GM19395 (cell line): ENCODE measurements at regions not wholly inside any gene's neighbourhood (a gene's known extent, or its start where the extent isn't known, plus 50 kb on each side); places are given as distances from the start of the nearest gene placed in this dataset.

Experiments used
- ATAC-seq: cut with Tn5 transposase; IDR thresholded peaks from one replicate; pipeline ENCODE4 v1.9.1; 2021; ENCODE audit warnings: mild to moderate bottlenecking, moderate library complexity; ENCODE audit not compliant: unreplicated experiment

DNA sequence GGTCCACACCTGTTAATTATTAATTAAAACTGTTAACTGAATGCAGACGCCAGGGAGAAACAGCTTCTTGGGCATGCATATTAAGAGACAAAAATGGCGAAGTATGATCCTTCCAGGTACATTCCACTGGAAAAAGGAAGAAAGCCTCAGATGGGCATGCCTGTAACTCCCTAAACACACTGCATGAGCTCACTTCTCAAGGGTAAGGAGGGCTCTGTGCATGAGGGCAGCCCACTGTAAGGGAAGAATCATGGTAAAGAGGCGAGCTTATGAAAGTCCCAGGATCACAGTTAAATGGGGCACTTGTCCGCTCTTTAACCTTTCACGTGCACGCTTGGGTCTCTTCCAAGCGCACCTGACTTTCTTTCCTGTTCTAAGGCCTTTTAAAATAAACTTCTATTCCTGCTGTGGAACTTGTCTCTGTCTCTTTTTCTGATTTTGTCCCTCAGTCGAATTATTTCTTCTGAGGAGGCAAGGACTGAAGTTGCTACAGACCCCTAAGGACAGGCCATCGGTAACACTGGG is 321.7 kb downstream of the PPP1R2C start:
- no peak for ATAC-seq

GRCh38 chrX:42450228-42450627 is 327.7 kb downstream of the PPP1R2C start:
- no peak for ATAC-seq

DNA sequence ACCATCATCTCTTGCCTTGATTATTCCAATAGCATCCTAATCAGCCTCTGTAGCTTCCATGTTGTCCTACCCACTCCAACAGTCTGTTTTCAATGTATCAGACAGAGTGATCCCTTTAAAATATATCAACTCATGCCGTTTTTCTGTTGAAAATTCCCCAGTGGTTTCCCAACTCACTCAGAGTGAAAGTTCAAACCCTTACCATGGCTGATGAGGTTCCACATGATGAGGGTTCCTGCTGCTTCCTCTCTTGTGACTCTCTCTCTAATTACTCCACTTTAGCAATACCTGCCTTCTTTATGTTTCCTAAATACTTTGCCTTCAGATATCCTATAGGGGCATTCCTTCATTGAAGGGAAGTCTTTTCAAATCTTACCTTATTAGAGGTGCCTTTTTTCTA is 334.7 kb downstream of the PPP1R2C start:
- peak; percentile 32 for ATAC-seq

DNA sequence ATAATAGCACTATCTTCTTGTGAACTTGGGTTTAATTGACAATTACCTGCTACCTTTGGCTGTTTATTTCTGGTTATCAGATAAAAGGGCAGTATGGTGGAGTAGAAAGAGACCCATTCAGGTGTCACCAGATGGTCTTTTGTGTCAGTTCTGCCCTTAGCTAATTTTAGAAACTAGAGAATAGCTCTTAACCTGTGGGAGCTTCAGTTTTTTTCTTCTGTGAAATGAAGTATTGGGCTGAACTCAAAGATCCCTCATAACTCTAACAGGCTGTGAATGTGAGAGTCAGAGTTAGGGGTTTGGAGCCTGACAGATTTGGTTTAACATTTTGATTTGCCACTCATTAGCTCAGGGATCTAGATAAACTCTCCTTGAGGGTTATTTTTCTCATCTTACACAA is 335.2 kb downstream of the PPP1R2C start:
- peak; percentile 74 for ATAC-seq

DNA sequence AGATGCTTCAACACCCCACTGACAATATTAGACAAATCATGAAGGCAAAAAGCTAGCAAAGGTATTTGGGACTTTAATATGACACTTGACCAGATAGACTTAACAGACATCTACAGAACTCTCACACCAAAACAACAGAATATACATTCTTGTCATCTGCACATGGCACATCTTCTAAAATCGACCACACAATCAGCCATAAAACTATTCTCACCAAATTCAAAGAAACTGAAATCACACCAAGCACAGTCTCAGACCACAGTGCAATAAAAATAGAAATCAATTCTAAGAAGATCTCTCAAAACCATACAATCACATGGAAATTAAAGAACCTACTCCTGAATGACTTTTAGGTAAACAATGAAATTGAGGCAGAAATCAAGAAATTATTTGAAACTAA is 340.8 kb downstream of the PPP1R2C start:
- ATAC-seq = no peak

DNA sequence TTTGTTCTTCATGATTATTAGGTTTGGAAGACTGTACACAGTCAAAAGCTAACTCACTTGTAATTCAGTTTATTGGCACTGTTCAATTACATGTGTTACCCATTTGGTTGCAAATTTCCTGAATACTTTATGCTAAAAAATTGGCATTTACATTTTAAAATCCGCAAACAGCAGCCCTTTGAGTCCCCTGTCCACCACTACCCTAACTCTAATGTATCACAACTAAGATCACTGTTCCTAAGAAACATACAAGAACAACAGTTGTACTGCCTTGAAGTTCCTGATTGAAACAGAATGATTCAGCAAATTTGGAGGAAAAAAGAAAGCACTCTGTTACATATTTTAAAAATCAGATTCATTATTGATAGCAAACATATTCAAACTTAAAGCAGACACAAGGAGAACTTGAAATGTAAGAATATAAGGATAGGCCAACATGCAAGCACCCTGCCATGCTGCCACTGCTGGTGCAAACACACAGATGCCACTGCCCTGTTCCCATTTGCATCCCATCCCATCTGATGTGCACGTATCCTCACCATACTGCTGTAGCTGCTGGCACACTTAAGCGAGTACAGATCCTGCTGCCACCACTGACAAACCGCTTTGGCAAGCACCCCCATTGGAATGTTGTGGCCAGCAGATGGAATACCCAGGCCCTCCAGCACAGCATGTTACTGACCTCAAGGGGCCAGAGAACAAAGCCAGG is 343.4 kb downstream of the PPP1R2C start:
- ATAC-seq = no peak

DNA sequence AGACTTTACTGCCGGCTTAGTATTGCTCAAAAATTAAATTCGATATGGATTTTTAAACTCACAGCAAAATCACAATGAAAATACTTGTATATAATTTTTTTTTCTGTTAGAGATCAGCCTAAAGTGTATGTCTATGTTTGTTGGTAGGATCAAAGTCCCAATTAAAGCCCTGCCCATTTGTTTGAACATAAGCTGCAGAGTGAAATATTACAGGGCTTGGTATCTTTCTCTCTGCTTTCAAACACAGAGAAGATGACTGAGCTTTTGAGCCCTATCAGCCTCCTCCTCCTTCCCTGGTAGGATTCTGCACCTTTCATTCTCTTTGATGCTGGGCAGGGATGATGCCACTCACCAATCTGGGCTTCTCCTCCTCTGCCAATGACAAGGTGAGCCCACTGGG is 345.4 kb downstream of the PPP1R2C start:
- ATAC-seq = no peak

DNA sequence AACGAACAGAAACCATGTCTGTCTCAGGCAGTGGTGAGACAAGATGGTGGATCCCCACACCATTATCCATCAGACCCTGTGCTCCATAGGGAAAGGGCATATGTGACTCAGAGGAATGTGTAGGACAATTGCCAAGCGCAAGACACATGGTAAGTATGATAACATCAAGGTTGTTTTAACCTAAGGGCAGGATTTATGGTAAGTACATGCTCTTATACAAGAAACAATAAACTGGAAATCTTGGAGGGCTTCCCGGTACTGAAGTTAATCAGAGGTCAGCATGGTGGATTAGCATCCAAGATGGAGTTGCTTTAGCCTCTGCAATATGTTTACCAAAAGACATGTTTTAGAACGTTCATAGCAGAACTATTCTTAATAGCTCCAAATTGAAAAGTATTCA is 355.0 kb downstream of the PPP1R2C start:
- ATAC-seq = no peak

GRCh38 chrX:42420426-42420825 is 357.5 kb downstream of the PPP1R2C start:
- ATAC-seq = no peak

DNA sequence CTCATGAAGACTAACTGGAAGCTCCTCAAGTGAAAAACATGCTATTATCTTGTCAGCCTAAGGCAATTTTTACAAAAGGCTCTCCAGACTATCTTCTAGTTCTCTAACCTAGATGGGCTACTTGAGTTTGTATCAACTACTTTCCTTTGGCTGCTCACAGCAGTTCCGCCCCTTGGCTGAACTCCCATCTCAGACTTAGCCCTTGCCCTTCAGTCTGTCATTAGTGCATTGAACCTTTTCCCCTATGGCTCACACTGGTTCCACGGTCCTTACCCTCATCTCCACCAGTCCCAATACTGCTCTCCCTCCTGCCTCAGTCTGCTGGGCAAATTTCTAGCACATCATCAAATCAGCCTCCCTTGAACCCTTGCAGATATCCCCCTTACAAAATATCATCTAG is 362.3 kb downstream of the PPP1R2C start:
- no peak for ATAC-seq

- no peak for ATAC-seq
Observed at GRCh38 chrX:42414057-42414456, 363.9 kb downstream of the PPP1R2C start.

DNA sequence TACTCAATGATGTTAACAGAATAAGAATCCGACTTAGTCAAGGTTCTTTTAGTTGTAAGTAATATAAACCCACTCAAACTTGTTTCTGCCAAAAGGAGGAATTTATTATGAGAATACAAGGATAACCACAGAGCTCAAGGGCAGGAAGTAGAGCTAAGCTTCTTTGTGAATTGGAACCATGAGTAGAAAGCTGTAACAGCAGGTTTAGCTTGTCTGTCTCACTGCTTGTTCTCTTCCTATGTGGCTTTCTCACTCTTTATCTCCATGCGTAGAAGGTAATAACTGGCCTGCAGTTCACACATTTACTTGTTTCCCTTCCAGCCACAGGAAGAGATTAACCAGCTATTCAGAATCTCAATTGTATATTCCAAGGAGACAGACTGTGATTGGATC is 378.3 kb downstream of the PPP1R2C start:
- ATAC-seq = no peak

GRCh38 chrX:42398967-42399631 is 378.9 kb downstream of the PPP1R2C start:
- no peak for ATAC-seq

GRCh38 chrX:42396136-42396535 is 381.8 kb downstream of the PPP1R2C start:
- ATAC-seq = no peak

- ATAC-seq = no peak
Observed at GRCh38 chrX:42392846-42393245, 385.1 kb downstream of the PPP1R2C start.

GRCh38 chrX:42386681-42387080 is 391.3 kb downstream of the PPP1R2C start:
- ATAC-seq = no peak

GRCh38 chrX:42385730-42386129 is 392.2 kb downstream of the PPP1R2C start:
- no peak for ATAC-seq

GRCh38 chrX:42384956-42385355 is 393.0 kb downstream of the PPP1R2C start:
- ATAC-seq = no peak

- ATAC-seq = no peak
Observed at GRCh38 chrX:42378857-42379256, 399.1 kb downstream of the PPP1R2C start.

- ATAC-seq = no peak
Observed at GRCh38 chrX:42375086-42375485, 402.9 kb downstream of the PPP1R2C start.

GRCh38 chrX:42366181-42366580 is 411.8 kb downstream of the PPP1R2C start:
- no peak for ATAC-seq

GRCh38 chrX:42362219-42362618 is 415.7 kb downstream of the PPP1R2C start:
- no peak for ATAC-seq
